Lower leg skin (tissue), 3 donors: ENCODE measurements at regions not wholly inside any gene's neighbourhood (a gene's known extent, or its start where the extent isn't known, plus 50 kb on each side); places are given as distances from the start of the nearest gene placed in this dataset.

Source experiments
- CTCF ChIP-seq, 3 donors: fragments of 450-650 bp; IDR thresholded peaks; one replicate each; pipeline ENCODE4 v1.5.1; 2016; ENCODE audit warnings: antibody characterized with exemption in 3 of 3, mild to moderate bottlenecking in 3 of 3, moderate library complexity in 2 of 3
- POLR2A ChIP-seq, 2 donors: fragments of 450-650 bp; IDR thresholded peaks; one replicate each; pipeline ENCODE4 v1.6.1; 2016 to 2017; ENCODE audit warnings: antibody characterized with exemption in 2 of 2, mild to moderate bottlenecking in 1 of 2, moderate library complexity in 1 of 2

GRCh38 chr4:152243896-152244595, 291.8 kb downstream of the FBXW7 start:
- TF ChIP-seq CTCF (IDR thresholded peaks at IDR 0.05): no peak
- TF ChIP-seq POLR2A (IDR thresholded peaks at IDR 0.05): no peak
